H9 (cell line): ENCODE measurements at regions not wholly inside any gene's neighbourhood (a gene's known extent, or its start where the extent isn't known, plus 50 kb on each side); places are given as distances from the start of the nearest gene placed in this dataset.

Source experiments
- DNase-seq: peaks from one replicate; pipeline ENCODE4 v3.0.0-alpha.2; 2017
- H2AFZ ChIP-seq: one replicate; pipeline ENCODE4 v1.6.1; 2013; ENCODE audit warnings: mild to moderate bottlenecking, low read length, control low read depth, moderate library complexity
- H2AK5ac ChIP-seq: 2 replicates; pipeline ENCODE4 v1.6.1; 2013; ENCODE audit warnings: low read length, control low read depth, mixed read lengths; ENCODE audit not compliant: insufficient read length
- H2BK120ac ChIP-seq: one replicate; pipeline ENCODE4 v1.6.1; 2013; ENCODE audit warnings: low read depth, mild to moderate bottlenecking, low read length, control low read depth, inconsistent platforms; ENCODE audit not compliant: poor library complexity, severe bottlenecking
- H2BK12ac ChIP-seq: 2 replicates; pipeline ENCODE4 v1.6.1; 2013; ENCODE audit warnings: low read length, control low read depth, mixed read lengths, low read depth; ENCODE audit not compliant: insufficient read length
- H2BK15ac ChIP-seq: 2 replicates; pipeline ENCODE4 v1.6.1; 2013; ENCODE audit warnings: low read depth, low read length, control low read depth
- H2BK20ac ChIP-seq: one replicate; pipeline ENCODE4 v1.6.1; 2013; ENCODE audit warnings: low read depth, mild to moderate bottlenecking, low read length, control low read depth, inconsistent platforms; ENCODE audit not compliant: poor library complexity, severe bottlenecking
- H2BK5ac ChIP-seq: 2 replicates; pipeline ENCODE4 v1.6.1; 2013; ENCODE audit warnings: low read length, control low read depth, mixed read lengths; ENCODE audit not compliant: insufficient read length
- H3K14ac ChIP-seq: 2 replicates; pipeline ENCODE4 v1.6.1; 2013; ENCODE audit warnings: low read length, control low read depth; ENCODE audit not compliant: insufficient read depth
- H3K18ac ChIP-seq: 2 replicates; pipeline ENCODE4 v1.6.1; 2013; ENCODE audit warnings: low read depth, mild to moderate bottlenecking, mixed read lengths, low read length, control low read depth; ENCODE audit not compliant: insufficient read length
- H3K23ac ChIP-seq: 2 replicates; pipeline ENCODE4 v1.6.1; 2013; ENCODE audit warnings: low read length, control low read depth, mixed read lengths, low read depth; ENCODE audit not compliant: insufficient read length
- H3K23me2 ChIP-seq: 2 replicates; pipeline ENCODE4 v1.6.1; 2013; ENCODE audit warnings: low read depth, mild to moderate bottlenecking, mixed read lengths, low read length, control low read depth; ENCODE audit not compliant: insufficient read length, poor library complexity, severe bottlenecking
- H3K27ac ChIP-seq: 2 replicates; pipeline ENCODE4 v1.5.1; 2013; ENCODE audit warnings: low read length, control low read depth, mixed read lengths, low read depth; ENCODE audit not compliant: insufficient read length
- H3K27me3 ChIP-seq: 2 replicates; pipeline ENCODE4 v1.6.1; 2013; ENCODE audit warnings: low read length, control low read depth, inconsistent platforms; ENCODE audit not compliant: insufficient read depth
- H3K4ac ChIP-seq: 2 replicates; pipeline ENCODE4 v1.6.1; 2013; ENCODE audit warnings: low read depth, mild to moderate bottlenecking, control low read depth, inconsistent platforms, low read length, moderate library complexity
- H3K4me1 ChIP-seq: 2 replicates; pipeline ENCODE4 v1.6.1; 2013; ENCODE audit warnings: low read length, control low read depth, inconsistent platforms; ENCODE audit not compliant: insufficient read depth
- H3K4me2 ChIP-seq: 2 replicates; pipeline ENCODE4 v1.6.1; 2013; ENCODE audit warnings: low read length, control low read depth, mixed read lengths; ENCODE audit not compliant: insufficient read length, insufficient read depth
- H3K56ac ChIP-seq: 2 replicates; pipeline ENCODE4 v1.6.1; 2013; ENCODE audit warnings: low read depth, mild to moderate bottlenecking, mixed read lengths, low read length, control low read depth; ENCODE audit not compliant: insufficient read length
- H3K79me1 ChIP-seq: 2 replicates; pipeline ENCODE4 v1.6.1; 2013; ENCODE audit warnings: low read depth, mild to moderate bottlenecking, moderate library complexity, low read length, control low read depth, inconsistent platforms; ENCODE audit not compliant: insufficient read depth, poor library complexity, severe bottlenecking
- H3K79me2 ChIP-seq: 2 replicates; pipeline ENCODE4 v1.6.1; 2013; ENCODE audit warnings: low read length, control low read depth, inconsistent platforms; ENCODE audit not compliant: insufficient read depth
- H3K9ac ChIP-seq: 2 replicates; pipeline ENCODE4 v1.6.1; 2013; ENCODE audit warnings: low read length, control low read depth, mixed read lengths; ENCODE audit not compliant: insufficient read length; ENCODE audit errors: extremely low read depth
- H3K9me3 ChIP-seq: one replicate; pipeline ENCODE4 v1.6.1; 2013; ENCODE audit warnings: low read depth, low read length, inconsistent platforms; ENCODE audit not compliant: control insufficient read depth
- H3T11ph ChIP-seq: one replicate; pipeline ENCODE4 v1.6.1; 2013; ENCODE audit warnings: mild to moderate bottlenecking, low read length, control low read depth, inconsistent platforms
- H4K20me1 ChIP-seq: one replicate; pipeline ENCODE4 v1.6.1; 2013; ENCODE audit not compliant: control insufficient read depth, insufficient read length, insufficient read depth
- H4K5ac ChIP-seq: 2 replicates; pipeline ENCODE4 v1.6.1; 2013; ENCODE audit warnings: low read depth, mild to moderate bottlenecking, mixed read lengths, low read length, control low read depth; ENCODE audit not compliant: insufficient read length
- H4K8ac ChIP-seq: replicated peaks from 2 replicates; pipeline ENCODE4 v1.6.1; 2013; ENCODE audit warnings: low read length, control low read depth, mixed read lengths, low read depth; ENCODE audit not compliant: insufficient read length
- H4K91ac ChIP-seq: 2 replicates; pipeline ENCODE4 v1.6.1; 2013; ENCODE audit warnings: low read depth, mild to moderate bottlenecking, moderate library complexity, mixed read lengths, low read length, control low read depth; ENCODE audit not compliant: insufficient read length
- H3K27ac Mint-ChIP-seq, 3 experiments: 2 replicates in 2 of 3; 3 replicates in 1 of 3; pipeline ENCODE4 v1.8.0; 2020 to 2021; ENCODE audit warnings: mixed read lengths in 3 of 3, mild to moderate bottlenecking in 1 of 3, moderate library complexity in 1 of 3
- H3K27me3 Mint-ChIP-seq: 2 replicates; pipeline ENCODE4 v1.8.0; 2021; ENCODE audit warnings: low read depth, mild to moderate bottlenecking, moderate library complexity, mixed read lengths
- H3K36me3 Mint-ChIP-seq, 3 experiments: 2 replicates in 2 of 3; 3 replicates in 1 of 3; pipeline ENCODE4 v1.8.0; 2020 to 2021; ENCODE audit warnings: low read depth in 3 of 3, mixed read lengths in 3 of 3; ENCODE audit not compliant: insufficient read depth in 1 of 3
- H3K4me1 Mint-ChIP-seq, 2 experiments: 2 replicates each; pipeline ENCODE4 v1.8.0; 2020; ENCODE audit warnings: mixed read lengths in 2 of 2
- H3K4me3 Mint-ChIP-seq, 2 experiments: 2 replicates in 1 of 2; 3 replicates in 1 of 2; pipeline ENCODE4 v1.8.0; 2020 to 2021; ENCODE audit warnings: mild to moderate bottlenecking in 2 of 2, mixed read lengths in 2 of 2, moderate library complexity in 1 of 2
- H3K9me3 Mint-ChIP-seq, 2 experiments: 2 replicates in 1 of 2; 3 replicates in 1 of 2; pipeline ENCODE4 v1.8.0; 2020; ENCODE audit warnings: mild to moderate bottlenecking in 2 of 2, mixed read lengths in 2 of 2, moderate library complexity in 1 of 2
- CTCF ChIP-seq: fragments of 200-600 bp; sonication (generic); conservative IDR thresholded peaks from 3 replicates; pipeline ENCODE4 v1.8.0; 2021; ENCODE audit warnings: antibody characterized with exemption, mild to moderate bottlenecking
- WGBS: extraction: QIAGEN DNeasy Blood & Tissue Kit; methylation state at CpG from one replicate; pipeline ENCODE4 v1.1.7; 2013; ENCODE audit warnings: missing lambda C conversion rate, low lambda C conversion rate, mixed read lengths; ENCODE audit not compliant: insufficient read length; ENCODE audit errors: extremely low coverage; 5-methylcytosine and 5-hydroxymethylcytosine counted together

DNA sequence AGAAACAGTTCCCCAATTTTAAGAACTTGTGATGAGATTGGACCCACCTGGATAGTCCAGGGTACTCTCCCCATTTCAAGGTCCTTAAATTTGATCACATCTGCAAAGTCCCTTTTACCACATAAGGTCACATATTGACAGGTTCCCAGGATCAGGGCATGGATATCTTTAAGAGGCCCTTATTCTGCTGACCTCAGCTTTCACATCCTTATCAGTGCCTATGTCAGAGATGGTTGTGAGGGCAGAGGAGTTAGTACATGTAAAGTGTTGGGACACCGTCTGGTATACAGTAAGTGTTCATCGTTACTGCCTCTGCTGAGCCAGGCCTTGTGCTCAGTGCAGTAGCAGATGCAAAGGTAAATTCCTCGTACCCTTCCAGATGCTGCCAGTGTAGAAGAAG is 375.4 kb upstream of the ASIC2 start:
- Mint-ChIP-seq H3K9me3 (no peaks in the 10 kb centered on the region; a peak in 1 of 5 replicates), H3K27me3 (peaks cover 5% of the 10 kb centered on the region), H3K4me1 (no peaks in the 10 kb centered on the region), H3K4me3 (no peak overlapping the region), H3K27ac (no peak overlapping the region; a peak in 1 of 7 replicates), H3K36me3 (no peaks in the 10 kb centered on the region)
- Histone ChIP-seq H3K4ac (no peak overlapping the region), H4K20me1 (no peaks in the 10 kb centered on the region), H3K9ac (no peak overlapping the region), H4K5ac (no peak overlapping the region), H4K91ac (no peak overlapping the region), H3K4me1 (no peaks in the 10 kb centered on the region; the same call in 1 of the 2 replicates), H3K23ac (no peak overlapping the region), H3K9me3 (no peaks in the 10 kb centered on the region), H3K27ac (no peak overlapping the region), H4K8ac (no peak overlapping the region), H3K79me1 (no peaks in the 10 kb centered on the region), H3K56ac (no peak overlapping the region), H2BK20ac (no peak overlapping the region), H2BK5ac (no peak overlapping the region), H3T11ph (no peak overlapping the region), H2BK120ac (no peak overlapping the region), H3K23me2 (no peaks in the 10 kb centered on the region), H2AFZ (no peak overlapping the region), H3K18ac (no peak overlapping the region), H3K27me3 (no peaks in the 10 kb centered on the region), H2BK15ac (no peak overlapping the region), H3K79me2 (no peaks in the 10 kb centered on the region), H2AK5ac (no peak overlapping the region), H3K14ac (no peak overlapping the region), H3K4me2 (no peak overlapping the region), H2BK12ac (no peak overlapping the region)
- WGBS, result no CpG with 5 or more reads among the region's 3 CpGs
- DNase-seq, result no peak
- no peak for TF ChIP-seq CTCF
